GM12878 (cell line): ENCODE measurements at regions not wholly inside any gene's neighbourhood (a gene's known extent, or its start where the extent isn't known, plus 50 kb on each side); places are given as distances from the start of the nearest gene placed in this dataset.

ENCODE experiments used
- POLR2AphosphoS5 ChIP-seq: IDR thresholded peaks from 2 replicates; pipeline ENCODE4 v1.6.1; 2011; ENCODE audit warnings: mild to moderate bottlenecking, low read length, inconsistent platforms
- TF ChIP-seq, protein P1 (sequence below), 3 experiments: IDR thresholded peaks in 2 of 3; conservative IDR thresholded peaks in 1 of 3; 2 replicates each; pipeline ENCODE4 v1.5.1; 2011; ENCODE audit warnings: low read depth in 3 of 3, low read length in 3 of 3, mild to moderate bottlenecking in 3 of 3, control low read depth in 2 of 3, moderate library complexity in 2 of 3, inconsistent platforms in 1 of 3, mixed read lengths in 1 of 3; ENCODE audit not compliant: control insufficient read depth in 2 of 3, insufficient read depth in 1 of 3; ENCODE audit errors: extremely low read depth in 1 of 3

GRCh38 chr1:188895611-188896010, 1582.1 kb downstream of the BRINP3 start:
- no peak for TF ChIP-seq POLR2AphosphoS5
- TF ChIP-seq, protein P1, sequence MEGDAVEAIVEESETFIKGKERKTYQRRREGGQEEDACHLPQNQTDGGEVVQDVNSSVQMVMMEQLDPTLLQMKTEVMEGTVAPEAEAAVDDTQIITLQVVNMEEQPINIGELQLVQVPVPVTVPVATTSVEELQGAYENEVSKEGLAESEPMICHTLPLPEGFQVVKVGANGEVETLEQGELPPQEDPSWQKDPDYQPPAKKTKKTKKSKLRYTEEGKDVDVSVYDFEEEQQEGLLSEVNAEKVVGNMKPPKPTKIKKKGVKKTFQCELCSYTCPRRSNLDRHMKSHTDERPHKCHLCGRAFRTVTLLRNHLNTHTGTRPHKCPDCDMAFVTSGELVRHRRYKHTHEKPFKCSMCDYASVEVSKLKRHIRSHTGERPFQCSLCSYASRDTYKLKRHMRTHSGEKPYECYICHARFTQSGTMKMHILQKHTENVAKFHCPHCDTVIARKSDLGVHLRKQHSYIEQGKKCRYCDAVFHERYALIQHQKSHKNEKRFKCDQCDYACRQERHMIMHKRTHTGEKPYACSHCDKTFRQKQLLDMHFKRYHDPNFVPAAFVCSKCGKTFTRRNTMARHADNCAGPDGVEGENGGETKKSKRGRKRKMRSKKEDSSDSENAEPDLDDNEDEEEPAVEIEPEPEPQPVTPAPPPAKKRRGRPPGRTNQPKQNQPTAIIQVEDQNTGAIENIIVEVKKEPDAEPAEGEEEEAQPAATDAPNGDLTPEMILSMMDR (IDR thresholded peaks at IDR 0.05 in 2 of 3, conservative IDR thresholded peaks at IDR 0.05 in 1 of 3; ENCODE audit: control insufficient read depth in 2 of 3, extremely low read depth in 1 of 3, insufficient read depth in 1 of 3, low read depth in 3 of 3, low read length in 3 of 3) = no peak
